ENCODE measurements at regions not wholly inside any gene's neighbourhood (a gene's known extent, or its start where the extent isn't known, plus 50 kb on each side); places are given as distances from the start of the nearest gene placed in this dataset.

DNA sequence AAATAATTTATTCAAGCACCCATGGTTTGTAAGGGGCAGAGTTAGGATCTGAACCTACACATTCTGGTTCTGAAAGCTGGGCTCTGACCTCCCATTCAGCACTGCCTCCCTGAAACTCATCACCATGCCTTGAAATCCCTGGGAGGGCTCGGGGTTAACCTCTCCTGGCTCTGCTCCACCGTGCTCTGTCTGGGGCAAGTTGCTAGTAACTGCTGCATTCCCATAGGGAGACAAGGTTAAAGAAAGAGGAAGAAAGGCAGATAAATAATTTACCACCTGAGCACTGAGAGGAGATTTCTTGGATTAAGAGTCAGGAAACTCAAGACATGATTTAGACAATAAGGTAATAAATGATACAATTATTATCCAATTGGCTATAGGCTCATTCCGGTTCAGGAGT lies 199.3 kb downstream of the KIF18A start:
- TF ChIP-seq TAF1 (IDR thresholded peaks at IDR 0.05; ENCODE audit: low read depth, low read length) (no peak), EZH2 (IDR thresholded peaks at IDR 0.05; ENCODE audit: low read depth, low read length, severe bottlenecking) (no peak), CEBPB (IDR thresholded peaks at IDR 0.05; ENCODE audit: low read depth, low read length) (no peak), EGR1 (IDR thresholded peaks at IDR 0.05; ENCODE audit: borderline replicate concordance, low read depth, low read length) (no peak), POLR2A (IDR thresholded peaks at IDR 0.05; ENCODE audit: control extremely low read depth in 1 of 2, low read depth in 2 of 2, low read length in 2 of 2) (no peak)
- TF ChIP-seq, protein P1, sequence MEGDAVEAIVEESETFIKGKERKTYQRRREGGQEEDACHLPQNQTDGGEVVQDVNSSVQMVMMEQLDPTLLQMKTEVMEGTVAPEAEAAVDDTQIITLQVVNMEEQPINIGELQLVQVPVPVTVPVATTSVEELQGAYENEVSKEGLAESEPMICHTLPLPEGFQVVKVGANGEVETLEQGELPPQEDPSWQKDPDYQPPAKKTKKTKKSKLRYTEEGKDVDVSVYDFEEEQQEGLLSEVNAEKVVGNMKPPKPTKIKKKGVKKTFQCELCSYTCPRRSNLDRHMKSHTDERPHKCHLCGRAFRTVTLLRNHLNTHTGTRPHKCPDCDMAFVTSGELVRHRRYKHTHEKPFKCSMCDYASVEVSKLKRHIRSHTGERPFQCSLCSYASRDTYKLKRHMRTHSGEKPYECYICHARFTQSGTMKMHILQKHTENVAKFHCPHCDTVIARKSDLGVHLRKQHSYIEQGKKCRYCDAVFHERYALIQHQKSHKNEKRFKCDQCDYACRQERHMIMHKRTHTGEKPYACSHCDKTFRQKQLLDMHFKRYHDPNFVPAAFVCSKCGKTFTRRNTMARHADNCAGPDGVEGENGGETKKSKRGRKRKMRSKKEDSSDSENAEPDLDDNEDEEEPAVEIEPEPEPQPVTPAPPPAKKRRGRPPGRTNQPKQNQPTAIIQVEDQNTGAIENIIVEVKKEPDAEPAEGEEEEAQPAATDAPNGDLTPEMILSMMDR (IDR thresholded peaks at IDR 0.05; ENCODE audit: control extremely low read depth in 1 of 3, insufficient read depth in 1 of 3, low read depth in 1 of 3, low read length in 3 of 3): no peak
- TF ChIP-seq, protein P2, sequence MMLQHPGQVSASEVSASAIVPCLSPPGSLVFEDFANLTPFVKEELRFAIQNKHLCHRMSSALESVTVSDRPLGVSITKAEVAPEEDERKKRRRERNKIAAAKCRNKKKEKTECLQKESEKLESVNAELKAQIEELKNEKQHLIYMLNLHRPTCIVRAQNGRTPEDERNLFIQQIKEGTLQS (IDR thresholded peaks at IDR 0.05; ENCODE audit: insufficient read depth, low read depth, low read length): no peak
